EH (cell line): ENCODE measurements at regions not wholly inside any gene's neighbourhood (a gene's known extent, or its start where the extent isn't known, plus 50 kb on each side); places are given as distances from the start of the nearest gene placed in this dataset.
"Not testable (repeated sequence)": the region's sequence is repeated elsewhere in the genome, so short reads cannot be mapped to it uniquely, and the experiment has no call there.

Source experiments
- DNase-seq: peaks from one replicate; pipeline ENCODE4 v3.0.0-alpha.2; 2015; ENCODE audit warnings: low read depth

DNA sequence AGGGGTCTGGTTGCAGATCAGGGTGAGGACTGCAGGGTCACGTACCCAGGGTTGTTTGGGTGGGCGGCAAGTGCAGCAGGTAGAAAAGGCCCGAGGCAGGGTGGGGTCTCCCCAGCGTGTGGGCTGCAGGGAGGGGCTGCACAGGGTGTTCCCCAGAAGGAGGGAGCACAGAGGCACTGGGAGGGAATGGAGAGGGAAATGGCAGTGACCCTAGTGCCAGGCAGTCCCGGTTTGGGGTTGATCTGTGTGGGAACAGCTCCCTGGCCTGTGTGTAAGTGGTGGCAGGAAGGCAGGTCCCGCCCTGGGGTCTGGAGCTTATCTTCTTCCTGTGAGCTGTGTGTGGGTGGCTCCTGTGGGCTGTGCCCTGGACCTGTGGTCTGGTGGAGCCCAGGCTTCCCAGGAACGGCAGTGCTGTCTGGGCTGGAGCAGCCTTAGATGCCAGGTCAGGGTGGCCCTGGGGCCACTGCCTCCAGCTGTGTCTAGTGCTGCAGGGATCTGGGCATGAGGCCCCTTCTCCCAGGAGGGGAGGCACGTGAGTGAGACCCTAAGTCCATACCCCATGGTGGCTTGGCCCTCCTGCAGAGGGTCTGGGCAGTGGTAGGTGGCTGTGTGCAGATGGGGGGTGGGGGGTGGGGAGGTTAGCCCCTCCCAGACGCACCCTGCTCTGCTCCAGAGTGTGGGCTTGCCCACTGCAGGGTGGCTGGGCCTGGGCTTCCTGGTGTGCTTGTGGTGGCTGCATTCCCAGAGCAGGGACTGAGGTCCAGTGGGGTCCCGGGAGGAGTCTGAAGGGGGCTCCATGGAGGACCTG, 363.5 kb downstream of the TMEM121 start:
- no peak for DNase-seq

DNA sequence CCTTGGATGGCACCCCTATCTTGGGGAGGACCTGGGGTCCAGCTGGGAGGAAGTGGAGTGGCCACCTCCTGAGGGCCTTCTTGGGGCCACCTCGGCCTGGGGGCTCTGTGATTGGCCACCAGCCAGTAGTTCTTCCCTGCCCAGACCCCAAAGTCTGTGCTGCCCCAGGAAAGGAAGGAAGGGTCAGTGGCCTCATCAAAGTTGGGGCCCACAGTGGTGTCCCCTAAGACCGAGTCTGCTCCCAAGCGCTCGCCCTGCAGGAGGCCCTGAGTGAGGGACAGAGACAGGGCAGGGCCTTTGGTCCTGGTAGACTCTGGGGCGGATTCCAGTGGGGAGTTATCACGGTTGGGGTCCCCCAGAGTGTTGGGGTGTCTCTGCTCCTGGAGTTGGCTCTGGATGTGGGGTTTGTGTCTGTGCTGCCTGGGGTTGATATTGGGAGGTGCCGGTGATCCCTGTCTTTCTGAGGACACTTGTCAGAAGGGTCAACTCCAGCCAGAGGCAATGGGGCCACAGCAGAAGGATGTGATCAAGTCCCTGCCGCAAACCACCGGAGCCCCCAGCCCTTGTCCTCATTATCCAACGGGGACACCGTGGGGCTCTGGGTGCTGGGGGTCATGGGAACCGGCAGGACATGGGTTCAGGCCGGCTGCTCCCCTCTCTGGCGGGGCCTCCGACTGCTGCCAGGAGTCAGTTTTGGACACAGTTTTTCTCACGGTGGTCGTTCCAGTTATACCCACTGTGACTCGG, 364.3 kb downstream of the TMEM121 start:
- no peak for DNase-seq

GRCh38 chr14:105891221-105891602, 364.8 kb downstream of the TMEM121 start:
- DNase-seq, result no peak

DNA sequence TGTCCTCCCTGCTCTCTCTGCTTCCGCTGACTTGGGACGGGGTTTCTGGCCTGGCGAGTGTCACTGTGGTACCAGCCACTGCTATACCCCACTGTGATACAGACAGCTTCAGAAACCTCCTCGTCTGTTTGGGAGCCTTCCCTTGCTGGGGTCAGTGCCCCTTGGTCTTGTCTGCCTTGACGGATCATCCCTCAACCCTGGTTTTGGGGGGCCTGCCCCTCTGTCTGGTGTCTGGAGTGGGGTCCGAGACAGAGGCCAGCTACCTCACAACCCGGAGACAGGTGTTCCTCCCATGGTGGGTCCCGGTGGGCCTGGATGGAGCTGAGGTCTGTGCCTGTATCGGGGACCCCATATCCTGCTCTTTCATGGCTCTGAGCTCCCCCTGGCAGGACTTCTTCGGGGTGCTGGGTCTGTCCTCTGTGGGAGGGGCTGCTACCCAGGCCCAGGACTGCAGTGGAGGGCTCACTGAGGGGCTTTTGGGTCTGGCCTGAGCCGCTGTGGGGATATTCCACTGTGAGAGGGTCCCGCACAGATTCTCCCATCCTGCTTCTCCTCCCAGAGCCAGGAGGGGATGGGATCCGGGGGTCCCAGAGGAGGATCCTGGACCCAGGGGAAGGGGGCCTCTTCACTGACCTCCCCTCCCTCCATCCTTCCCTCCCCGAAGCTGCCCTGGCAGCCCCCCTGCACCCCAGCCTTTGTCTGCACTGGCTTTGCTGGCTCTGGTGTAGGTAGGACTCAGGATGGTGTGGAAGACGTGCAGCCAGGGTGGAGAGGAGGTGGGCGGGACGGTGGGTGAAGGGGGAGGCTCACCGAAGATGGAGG, 365.5 kb downstream of the TMEM121 start:
- DNase-seq, result no peak

DNA sequence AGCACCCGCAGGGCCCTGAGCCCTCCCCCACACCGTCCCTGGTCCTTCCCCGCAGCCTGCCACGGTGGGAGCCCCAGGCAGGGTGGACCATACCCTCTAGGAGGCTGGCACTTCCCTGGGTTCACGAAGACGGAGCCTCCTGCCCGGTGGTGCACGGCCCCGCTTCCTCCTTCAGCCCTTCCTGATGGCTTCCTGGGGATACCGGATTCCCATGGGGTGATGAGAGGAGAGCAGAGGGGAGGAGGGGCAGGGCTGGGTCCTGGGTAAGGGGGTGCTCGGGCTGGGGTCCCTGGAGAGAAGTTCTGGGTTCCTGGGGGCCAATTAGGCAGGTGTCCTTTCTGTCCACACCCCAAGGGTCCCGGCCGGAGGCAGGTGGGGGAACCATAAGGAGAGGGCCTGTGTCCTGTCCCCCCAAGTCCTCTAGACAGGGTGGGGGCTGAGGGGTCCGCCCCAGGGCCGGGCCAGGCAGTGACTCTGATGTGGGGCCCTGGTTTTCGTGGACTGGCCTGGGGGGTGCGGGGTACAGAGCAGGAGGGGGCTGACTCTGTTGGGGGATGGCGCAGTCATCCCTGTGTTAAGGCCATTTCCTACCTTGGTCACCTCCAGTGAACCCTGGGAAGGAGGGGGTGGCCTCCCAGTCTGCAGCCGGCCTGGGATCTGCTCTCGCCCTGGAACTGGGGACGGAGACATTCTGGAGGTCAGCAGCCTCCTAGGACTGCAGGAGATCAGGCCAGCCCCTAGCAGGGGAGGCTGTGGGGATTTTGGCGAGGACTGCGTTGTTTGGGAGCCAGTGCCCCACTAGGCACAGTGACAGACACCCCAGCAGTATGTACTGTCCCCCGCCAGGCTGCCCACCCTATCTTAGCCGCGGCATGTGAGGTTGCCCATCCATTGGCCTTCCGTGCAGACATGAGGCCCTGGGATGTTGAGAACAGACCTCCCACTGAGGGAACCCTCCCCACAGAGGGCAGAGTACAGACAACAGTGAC, 366.4 kb downstream of the TMEM121 start:
- DNase-seq, result not testable (repeated sequence)

DNA sequence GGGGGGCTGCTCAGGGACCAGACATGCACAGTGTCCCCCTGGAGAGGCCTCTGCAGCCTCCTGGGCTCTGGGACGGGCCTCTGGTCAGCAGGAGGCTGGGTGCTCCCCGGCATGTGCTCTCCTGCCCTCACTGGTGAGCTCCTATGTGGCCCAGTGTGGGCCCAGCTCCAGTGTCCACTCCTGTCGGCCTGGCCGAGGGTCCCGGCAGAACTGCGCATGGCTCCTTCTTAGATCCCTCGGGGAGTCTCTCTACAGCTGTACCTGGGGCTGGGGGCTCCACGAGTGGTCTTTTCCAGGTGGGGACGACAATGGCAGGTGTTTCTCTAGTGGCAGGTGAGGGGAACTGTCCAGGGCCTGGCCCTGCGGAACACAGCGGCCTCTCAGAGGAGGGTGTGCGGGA, 367.3 kb downstream of the TMEM121 start:
- DNase-seq, result not testable (repeated sequence)

DNA sequence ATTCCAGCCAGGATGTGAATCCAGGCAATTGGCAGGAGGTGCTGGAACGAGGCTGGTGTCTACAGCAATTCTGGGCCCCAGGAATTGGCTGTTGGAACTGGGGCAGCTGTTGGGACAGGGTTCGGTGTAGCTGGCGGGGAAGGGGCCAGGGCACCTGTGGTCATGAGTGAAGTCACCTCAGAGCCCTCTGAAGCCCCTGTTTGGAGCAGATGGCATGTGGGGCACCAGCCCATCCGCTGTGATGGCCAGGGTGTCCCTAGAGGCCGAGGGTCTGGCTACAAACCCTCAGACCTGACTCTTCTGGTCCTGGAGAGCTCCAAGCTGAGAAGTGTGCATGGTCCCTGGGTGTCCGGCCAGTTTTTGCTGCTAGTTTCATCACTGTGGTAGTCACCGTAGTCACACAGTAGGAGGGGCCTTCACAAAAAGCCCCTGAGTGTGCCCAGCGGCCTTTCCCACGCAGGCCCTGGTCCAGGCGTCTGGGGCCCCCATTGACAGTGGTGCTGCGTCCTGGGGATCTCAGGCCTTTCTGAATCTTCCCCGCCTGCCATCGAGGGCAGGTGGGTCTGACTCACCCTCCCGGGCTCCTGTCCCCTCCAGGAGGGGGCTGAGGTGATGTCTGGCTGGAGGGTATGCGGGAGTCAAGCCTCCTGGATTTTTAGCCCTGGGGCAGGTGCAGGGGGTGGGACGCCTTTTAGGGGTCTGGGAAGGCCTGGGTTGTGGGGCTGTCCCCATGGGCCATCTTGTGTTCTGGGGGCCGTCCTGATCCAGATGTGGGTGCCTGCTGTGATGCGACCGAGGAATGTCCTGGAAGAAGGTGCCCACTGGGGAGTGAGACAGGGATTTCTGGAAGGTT, 368.0 kb downstream of the TMEM121 start:
- no peak for DNase-seq

DNA sequence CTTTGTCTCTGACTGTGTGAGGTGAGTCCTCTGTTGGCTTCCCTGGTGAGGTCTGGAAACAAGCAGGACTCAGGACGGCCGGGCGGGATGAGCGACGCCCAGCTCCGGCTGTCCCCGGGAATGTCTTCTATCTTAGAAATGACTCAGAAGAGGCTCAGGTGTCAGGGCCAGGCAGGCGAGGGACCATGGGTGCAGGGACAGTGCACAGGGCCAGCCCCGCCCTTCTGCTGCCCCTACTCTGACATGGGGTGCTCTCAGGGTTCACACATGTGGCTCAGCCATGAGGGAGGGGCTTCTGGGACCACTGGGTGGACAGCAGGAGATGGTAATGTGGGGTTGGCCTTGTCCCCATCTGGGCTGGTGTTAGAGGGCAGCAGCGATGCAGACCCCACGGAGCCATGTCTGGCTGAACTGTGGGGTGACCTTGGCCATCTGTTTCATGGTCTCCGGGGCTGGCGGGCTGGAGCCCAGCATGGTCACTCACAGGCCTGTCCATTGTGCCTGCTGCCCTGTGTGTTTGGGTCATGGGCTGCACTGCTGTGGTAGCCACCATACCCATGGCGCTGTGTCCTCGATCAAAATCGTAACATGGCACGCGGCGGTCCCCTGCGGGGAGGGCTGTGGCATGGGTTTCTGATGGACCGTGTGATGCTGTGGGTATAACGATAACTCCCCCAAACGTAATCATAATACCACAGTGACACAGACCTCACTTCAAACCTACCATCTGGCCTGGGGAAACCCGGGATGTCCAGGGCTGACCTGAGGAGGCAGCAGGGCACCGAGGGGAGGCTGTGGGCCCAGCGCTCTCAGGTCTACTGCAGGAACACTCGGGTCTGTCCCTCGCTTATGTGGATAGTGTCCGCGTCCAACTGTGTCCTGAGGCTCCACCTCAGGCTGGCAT, 368.8 kb downstream of the TMEM121 start:
- DNase-seq, result no peak

DNA sequence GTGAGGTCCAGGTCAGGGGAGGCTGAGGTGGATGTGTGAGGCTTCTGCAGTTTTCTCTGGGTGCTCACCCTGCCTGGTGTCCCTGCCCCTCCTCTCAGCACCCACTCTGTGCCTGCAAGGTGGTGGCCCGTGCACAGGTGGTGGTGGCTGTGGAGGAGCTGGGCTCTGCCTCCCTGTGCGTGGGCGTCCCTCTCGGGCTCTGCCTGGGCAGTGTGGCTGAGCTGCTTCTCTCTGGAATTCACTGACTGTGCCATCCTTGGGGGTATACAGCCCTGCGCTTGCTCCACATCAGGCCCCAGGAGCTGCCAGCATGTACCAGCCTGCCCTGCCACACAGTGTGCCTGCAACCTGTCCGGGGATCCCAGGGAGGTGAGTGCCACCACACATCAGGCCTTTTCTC, 369.8 kb downstream of the TMEM121 start:
- DNase-seq, result not testable (repeated sequence)

DNA sequence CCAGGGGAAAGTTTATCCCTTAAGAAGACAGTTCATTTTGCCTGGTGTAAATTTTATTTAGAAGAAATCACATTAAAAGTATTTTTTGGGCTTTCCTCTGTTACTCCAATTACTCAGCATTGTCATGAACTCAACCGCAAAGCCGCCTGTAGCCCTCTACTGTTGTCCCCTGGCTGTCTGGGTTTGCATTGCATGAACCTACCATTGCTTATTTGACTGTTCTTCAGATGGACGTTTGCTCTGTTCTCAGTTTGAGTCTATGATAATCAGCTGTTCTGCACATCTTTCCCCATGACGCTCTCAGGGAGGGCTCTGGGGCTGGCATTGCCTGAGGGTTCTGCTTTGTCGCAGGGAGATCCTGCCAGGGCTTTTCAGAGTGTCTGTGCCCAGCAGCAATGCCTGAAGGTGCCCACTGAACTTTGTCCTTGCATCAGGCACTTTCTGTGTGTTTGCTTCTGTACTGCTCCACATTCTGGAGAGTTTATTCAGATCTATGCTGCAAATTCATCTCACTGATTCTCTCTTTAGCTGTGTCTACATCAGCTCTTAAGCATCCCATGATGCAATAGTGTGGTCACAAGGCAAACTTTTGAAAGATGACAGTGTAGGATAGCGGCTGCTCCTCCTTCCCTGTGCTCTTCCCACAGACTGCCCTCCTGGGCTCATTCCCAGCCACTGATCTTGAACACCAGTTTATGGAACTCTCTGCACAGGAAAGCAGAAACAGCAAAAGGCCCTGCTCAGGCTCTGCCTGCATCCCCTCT, 370.8 kb downstream of the TMEM121 start:
- not testable (repeated sequence) for DNase-seq

DNA sequence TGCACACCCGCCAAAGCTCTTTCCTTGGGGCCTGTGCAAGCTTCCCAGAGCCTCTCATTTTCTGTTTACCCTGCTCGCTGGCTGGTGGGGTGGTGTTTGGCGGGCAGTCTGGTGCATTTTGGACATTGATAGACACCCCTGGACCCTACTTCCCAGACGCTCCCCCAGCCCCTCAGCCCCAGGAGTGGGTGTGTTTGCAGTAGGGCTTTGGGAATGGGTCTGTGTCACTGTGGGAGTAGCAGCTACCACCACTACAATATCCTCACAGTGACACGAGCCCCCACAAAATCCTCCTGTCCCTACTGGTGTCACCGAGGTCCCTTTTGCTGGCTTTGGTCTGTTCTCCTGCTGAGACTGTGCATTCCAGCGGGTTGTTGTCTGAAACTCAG, 371.3 kb downstream of the TMEM121 start:
- DNase-seq, result no peak

DNA sequence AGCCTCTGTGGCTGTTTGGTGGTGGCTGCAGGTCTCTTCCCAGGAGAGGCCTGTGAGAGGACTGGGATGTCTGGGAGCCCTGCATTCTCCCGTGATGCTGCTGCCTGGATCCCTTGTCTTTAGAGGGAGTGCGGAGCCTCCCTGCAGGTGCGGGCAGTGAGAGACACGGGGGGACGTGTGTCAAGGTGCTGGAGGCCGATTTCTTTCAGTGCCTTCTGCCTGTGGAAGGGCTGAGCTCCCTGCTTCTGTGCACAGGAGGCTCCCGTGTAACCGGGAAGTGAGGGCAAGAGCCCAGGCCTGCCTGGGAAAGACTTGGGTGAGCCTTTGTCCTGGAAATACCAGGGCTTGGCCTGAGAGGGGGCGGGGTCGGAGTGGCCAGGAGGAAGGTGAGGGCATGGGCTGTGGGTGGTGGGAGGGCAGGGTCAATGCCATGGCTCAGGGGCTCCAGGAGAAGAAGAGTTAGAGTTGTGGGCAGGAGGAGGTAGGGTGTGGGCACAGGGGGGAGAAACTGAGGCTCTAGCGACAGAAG, 372.2 kb downstream of the TMEM121 start:
- DNase-seq, result no peak

DNA sequence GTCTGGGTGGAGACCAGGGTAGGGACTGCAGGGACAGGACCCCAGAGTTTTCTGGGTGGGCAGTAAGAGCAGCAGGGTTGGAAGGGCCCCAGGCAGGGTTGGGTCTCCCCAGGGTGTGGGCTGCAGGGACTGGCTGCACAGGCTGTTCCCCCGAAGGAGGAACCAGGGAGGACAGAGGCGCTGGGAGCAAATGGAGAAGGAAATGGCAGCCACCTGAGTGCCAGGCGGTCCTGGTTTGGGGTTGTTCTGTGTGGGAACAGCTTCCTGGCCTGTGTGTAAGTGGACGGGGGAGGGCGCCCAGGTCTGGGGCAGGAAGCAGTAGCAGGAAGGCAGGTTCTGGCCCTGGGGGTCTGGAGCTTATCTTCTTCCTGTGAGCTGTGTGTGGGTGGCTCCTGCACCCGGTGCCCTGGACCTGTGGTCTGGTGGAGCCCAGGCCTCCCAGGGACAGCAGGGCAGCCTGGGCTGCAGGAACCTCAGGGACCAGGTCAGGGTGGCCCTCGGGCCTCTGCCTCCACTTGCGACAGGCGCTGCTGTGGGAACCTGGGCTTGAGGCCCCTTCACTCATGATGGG, 372.8 kb downstream of the TMEM121 start:
- DNase-seq, result no peak

GRCh38 chr14:105899657-105900397, 373.4 kb downstream of the TMEM121 start:
- no peak for DNase-seq

- no peak for DNase-seq
These were observed 374.2 kb downstream of the TMEM121 start for GRCh38 chr14:105900398-105901160.

DNA sequence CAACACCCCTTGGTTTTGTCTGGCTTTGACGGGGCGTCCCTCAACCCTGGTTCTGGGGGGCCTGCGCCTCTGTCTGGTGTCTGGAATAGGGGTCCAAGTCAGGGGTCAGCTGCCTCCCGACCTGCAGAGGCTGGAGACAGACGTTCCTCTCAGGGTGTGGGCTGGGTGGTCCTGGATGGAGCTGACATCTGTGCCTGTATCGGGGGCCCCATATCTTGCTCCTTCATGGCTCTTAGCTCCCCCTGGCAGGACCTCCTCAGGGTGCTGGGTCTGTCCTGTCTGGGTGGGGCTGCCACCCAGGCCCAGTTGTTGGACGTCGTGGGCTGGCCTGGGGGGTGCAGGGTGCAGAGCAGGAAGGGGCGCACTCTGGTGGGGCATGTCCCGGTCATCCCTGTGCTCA, 374.8 kb downstream of the TMEM121 start:
- DNase-seq, result no peak
